HG03342 (cell line): ENCODE measurements at regions not wholly inside any gene's neighbourhood (a gene's known extent, or its start where the extent isn't known, plus 50 kb on each side); places are given as distances from the start of the nearest gene placed in this dataset.
"Not testable (repeated sequence)": the region's sequence is repeated elsewhere in the genome, so short reads cannot be mapped to it uniquely, and the experiment has no call there.

ENCODE experiments used
- ATAC-seq: cut with Tn5 transposase; IDR thresholded peaks from one replicate; pipeline ENCODE4 v1.9.1; 2021; ENCODE audit warnings: mild to moderate bottlenecking, moderate library complexity; ENCODE audit not compliant: unreplicated experiment

- no peak for ATAC-seq
Observed at GRCh38 chr2:167753142-167753541, 494.3 kb downstream of the STK39 start.

- no peak for ATAC-seq
Observed at GRCh38 chr2:167752734-167753133, 494.7 kb downstream of the STK39 start.

GRCh38 chr2:167750675-167751074, 496.7 kb downstream of the STK39 start:
- no peak for ATAC-seq

- ATAC-seq: no peak
Observed at GRCh38 chr2:167749660-167750059, 497.7 kb downstream of the STK39 start.

GRCh38 chr2:167749016-167749415, 498.4 kb downstream of the STK39 start:
- no peak for ATAC-seq

- no peak for ATAC-seq
Observed at GRCh38 chr2:167748536-167748935, 498.9 kb downstream of the STK39 start.

- no peak for ATAC-seq
Observed at GRCh38 chr2:167745667-167746066, 501.7 kb downstream of the STK39 start.

GRCh38 chr2:167739921-167740320, 507.5 kb downstream of the STK39 start:
- ATAC-seq: not testable (repeated sequence)

GRCh38 chr2:167733747-167734146, 513.6 kb downstream of the STK39 start:
- no peak for ATAC-seq

- no peak for ATAC-seq
Observed at GRCh38 chr2:167732326-167732725, 515.1 kb downstream of the STK39 start.

- no peak for ATAC-seq
Observed at GRCh38 chr2:167729911-167730310, 517.5 kb downstream of the STK39 start.

GRCh38 chr2:167726788-167727187, 520.6 kb downstream of the STK39 start:
- no peak for ATAC-seq

- no peak for ATAC-seq
Observed at GRCh38 chr2:167721593-167721992, 525.8 kb downstream of the STK39 start.

- ATAC-seq: no peak
Observed at GRCh38 chr2:167719410-167719809, 528.0 kb downstream of the STK39 start.

GRCh38 chr2:167718560-167718959, 528.8 kb downstream of the STK39 start:
- no peak for ATAC-seq

- ATAC-seq: no peak
Observed at GRCh38 chr2:167715932-167716331, 531.5 kb downstream of the STK39 start.

GRCh38 chr2:167715498-167715897, 531.9 kb downstream of the STK39 start:
- not testable (repeated sequence) for ATAC-seq

- no peak for ATAC-seq
Observed at GRCh38 chr2:167712275-167712674, 535.1 kb downstream of the STK39 start.

- no peak for ATAC-seq
Observed at GRCh38 chr2:167708998-167709397, 538.4 kb downstream of the STK39 start.

- ATAC-seq: no peak
Observed at GRCh38 chr2:167706800-167707199, 540.6 kb downstream of the STK39 start.

- no peak for ATAC-seq
Observed at GRCh38 chr2:167703441-167703840, 544.0 kb downstream of the STK39 start.

GRCh38 chr2:167702227-167702626, 545.2 kb downstream of the STK39 start:
- no peak for ATAC-seq

- ATAC-seq: no peak
Observed at GRCh38 chr2:167701651-167702050, 545.7 kb downstream of the STK39 start.

- no peak for ATAC-seq
Observed at GRCh38 chr2:167697948-167698347, 549.4 kb downstream of the STK39 start.
